HCT116 (cell line): ENCODE measurements at regions not wholly inside any gene's neighbourhood (a gene's known extent, or its start where the extent isn't known, plus 50 kb on each side); places are given as distances from the start of the nearest gene placed in this dataset.

Experiments
- SP1 ChIP-seq: IDR thresholded peaks from 2 replicates; pipeline ENCODE4 v1.6.1; 2012; ENCODE audit warnings: low read depth
- TF ChIP-seq, protein P1 (sequence below), 3 experiments: fragments of 200-600 bp in 1 of 3; sonication (generic) in 1 of 3; IDR thresholded peaks in 2 of 3; conservative IDR thresholded peaks in 1 of 3; 2 replicates each; pipeline ENCODE4 v1.5.1; 2012 to 2017; ENCODE audit warnings: low read depth in 2 of 3, low read length in 2 of 3, antibody characterized with exemption in 1 of 3, borderline replicate concordance in 1 of 3, control low read depth in 1 of 3, mild to moderate bottlenecking in 1 of 3, mixed read lengths in 1 of 3, mixed run types in 1 of 3, moderate library complexity in 1 of 3; ENCODE audit not compliant: insufficient read depth in 1 of 3

- TF ChIP-seq, protein P1, sequence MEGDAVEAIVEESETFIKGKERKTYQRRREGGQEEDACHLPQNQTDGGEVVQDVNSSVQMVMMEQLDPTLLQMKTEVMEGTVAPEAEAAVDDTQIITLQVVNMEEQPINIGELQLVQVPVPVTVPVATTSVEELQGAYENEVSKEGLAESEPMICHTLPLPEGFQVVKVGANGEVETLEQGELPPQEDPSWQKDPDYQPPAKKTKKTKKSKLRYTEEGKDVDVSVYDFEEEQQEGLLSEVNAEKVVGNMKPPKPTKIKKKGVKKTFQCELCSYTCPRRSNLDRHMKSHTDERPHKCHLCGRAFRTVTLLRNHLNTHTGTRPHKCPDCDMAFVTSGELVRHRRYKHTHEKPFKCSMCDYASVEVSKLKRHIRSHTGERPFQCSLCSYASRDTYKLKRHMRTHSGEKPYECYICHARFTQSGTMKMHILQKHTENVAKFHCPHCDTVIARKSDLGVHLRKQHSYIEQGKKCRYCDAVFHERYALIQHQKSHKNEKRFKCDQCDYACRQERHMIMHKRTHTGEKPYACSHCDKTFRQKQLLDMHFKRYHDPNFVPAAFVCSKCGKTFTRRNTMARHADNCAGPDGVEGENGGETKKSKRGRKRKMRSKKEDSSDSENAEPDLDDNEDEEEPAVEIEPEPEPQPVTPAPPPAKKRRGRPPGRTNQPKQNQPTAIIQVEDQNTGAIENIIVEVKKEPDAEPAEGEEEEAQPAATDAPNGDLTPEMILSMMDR (IDR thresholded peaks at IDR 0.05 in 2 of 3, conservative IDR thresholded peaks at IDR 0.05 in 1 of 3; ENCODE audit: borderline replicate concordance in 1 of 3, insufficient read depth in 1 of 3, low read depth in 2 of 3, low read length in 2 of 3): no peak
- TF ChIP-seq SP1: no peak
Measured at GRCh38 chr5:159743234-159743633, 173.0 kb upstream of the ADRA1B start.
